Epithelial cell of proximal tubule (primary cell): ENCODE measurements at regions not wholly inside any gene's neighbourhood (a gene's known extent, or its start where the extent isn't known, plus 50 kb on each side); places are given as distances from the start of the nearest gene placed in this dataset.

ENCODE experiments used
- DNase-seq: peaks from one replicate; pipeline ENCODE4 v3.0.0-alpha.2; 2011; ENCODE audit warnings: low read depth
- H3K4me3 ChIP-seq: 2 replicates; pipeline ENCODE4 v1.5.1; 2011; ENCODE audit warnings: low read depth, mild to moderate bottlenecking, low read length
- TF ChIP-seq, protein P1 (sequence below): conservative IDR thresholded peaks from 2 replicates; pipeline ENCODE4 v1.5.1; 2012; ENCODE audit warnings: low read depth, mild to moderate bottlenecking, low read length

DNA sequence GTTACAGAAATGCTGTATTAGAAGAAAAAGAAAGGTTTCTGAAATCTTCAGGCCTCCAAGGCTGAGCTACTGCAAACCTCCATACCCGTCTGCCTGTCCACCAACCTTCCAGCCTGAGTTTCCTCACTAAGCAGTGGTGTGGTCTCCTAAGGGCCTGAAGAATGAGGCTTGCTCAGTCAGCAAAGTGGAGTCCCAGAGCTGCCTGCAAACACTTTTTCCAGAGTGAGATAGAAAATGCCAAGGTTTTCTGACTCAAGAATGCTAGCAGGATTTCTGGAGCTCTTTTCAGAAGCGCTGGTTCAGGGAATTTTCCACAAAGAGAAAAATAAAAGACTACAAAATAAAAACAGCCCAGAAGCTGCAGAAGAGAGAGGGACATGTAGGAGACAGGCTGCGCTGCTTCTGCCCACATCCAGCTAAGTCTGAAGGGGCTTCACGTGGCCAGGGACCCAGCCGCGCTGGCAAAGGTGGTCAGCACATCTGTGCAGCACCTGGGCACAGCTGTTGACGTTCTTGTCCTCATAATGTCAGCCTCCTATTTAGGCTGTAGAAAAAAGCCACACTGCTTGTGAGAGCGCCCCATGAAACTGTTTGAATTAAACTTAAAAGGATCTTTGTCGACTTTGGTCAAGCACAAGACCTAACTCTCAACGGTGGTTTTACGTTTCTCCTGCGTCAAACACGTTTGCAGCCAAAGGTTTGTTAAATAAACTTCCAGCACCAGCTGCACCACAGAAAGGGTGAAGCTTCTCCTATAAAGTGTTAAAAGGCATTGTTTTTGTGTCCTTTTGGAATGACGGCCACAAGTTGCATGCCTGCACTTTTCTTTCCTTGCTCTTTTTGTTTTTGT, 209.0 kb downstream of the THBS2 start:
- TF ChIP-seq, protein P1, sequence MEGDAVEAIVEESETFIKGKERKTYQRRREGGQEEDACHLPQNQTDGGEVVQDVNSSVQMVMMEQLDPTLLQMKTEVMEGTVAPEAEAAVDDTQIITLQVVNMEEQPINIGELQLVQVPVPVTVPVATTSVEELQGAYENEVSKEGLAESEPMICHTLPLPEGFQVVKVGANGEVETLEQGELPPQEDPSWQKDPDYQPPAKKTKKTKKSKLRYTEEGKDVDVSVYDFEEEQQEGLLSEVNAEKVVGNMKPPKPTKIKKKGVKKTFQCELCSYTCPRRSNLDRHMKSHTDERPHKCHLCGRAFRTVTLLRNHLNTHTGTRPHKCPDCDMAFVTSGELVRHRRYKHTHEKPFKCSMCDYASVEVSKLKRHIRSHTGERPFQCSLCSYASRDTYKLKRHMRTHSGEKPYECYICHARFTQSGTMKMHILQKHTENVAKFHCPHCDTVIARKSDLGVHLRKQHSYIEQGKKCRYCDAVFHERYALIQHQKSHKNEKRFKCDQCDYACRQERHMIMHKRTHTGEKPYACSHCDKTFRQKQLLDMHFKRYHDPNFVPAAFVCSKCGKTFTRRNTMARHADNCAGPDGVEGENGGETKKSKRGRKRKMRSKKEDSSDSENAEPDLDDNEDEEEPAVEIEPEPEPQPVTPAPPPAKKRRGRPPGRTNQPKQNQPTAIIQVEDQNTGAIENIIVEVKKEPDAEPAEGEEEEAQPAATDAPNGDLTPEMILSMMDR, result no peak
- no peak overlapping the region for H3K4me3 ChIP-seq
- DNase-seq, result no peak

DNA sequence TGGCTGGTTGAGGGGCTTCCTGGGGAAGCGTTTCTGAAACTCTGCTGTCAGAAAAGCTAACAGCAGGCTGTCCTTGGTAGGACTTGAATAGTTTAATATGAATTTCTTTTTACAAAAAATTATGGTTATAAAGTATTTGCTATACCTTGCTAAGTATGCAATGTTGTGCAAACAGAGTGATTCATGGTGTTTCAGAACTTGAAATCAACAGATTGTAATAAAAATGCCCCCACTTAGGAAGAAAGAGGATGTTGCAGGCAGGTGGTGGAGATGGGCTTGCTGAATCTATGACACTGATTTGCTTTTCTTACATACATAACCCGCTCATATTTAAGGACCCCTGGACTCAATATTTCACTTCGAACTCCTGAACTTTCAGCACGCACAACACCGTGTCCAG, 211.6 kb downstream of the THBS2 start:
- H3K4me3 ChIP-seq, result no peak overlapping the region
- TF ChIP-seq, protein P1, result no peak
- DNase-seq, result no peak

DNA sequence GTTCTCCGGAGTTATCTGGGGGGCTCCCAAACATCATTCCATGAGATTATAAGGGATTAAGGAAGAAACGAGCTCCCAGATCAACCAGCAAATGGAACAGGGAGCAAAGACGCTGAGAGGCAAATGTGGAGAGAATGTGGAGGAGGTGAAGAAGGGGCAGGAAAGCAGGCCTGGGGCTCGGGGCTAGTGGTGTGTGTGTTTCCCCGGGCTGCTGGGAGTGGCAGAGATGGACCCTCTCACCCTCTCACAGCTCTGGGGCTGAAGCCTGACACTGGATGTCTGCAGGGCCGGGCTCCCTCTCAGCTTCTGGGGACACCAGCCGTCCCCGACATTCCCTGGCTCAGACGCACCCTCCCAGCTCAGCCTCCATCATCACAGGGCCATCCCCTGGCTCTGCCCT, 212.6 kb downstream of the THBS2 start:
- H3K4me3 ChIP-seq, result no peak overlapping the region
- TF ChIP-seq, protein P1, result no peak

DNA sequence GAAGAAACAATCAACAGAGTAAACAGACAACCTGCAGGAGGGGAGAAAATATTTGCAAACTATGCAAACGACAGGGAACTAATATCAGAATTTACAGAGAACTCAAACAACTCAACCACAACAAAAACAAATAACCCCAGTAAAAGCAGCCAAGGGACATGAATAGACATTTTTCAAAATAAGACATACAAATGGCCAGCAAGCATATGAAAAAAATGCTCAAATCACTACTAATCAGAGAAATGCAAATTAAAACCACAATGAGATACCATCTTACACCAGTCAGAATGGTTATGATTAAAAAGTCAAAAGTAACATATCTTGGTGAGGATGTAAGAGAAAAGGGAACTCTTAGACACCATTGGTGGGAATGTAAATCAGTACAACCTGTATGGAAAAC, 215.0 kb downstream of the THBS2 start:
- no peak overlapping the region for H3K4me3 ChIP-seq
- TF ChIP-seq, protein P1, result no peak
- DNase-seq, result no peak

More for the DNA sequence above, 212.6 kb downstream of the THBS2 start:
- DNase-seq, result no peak

DNA sequence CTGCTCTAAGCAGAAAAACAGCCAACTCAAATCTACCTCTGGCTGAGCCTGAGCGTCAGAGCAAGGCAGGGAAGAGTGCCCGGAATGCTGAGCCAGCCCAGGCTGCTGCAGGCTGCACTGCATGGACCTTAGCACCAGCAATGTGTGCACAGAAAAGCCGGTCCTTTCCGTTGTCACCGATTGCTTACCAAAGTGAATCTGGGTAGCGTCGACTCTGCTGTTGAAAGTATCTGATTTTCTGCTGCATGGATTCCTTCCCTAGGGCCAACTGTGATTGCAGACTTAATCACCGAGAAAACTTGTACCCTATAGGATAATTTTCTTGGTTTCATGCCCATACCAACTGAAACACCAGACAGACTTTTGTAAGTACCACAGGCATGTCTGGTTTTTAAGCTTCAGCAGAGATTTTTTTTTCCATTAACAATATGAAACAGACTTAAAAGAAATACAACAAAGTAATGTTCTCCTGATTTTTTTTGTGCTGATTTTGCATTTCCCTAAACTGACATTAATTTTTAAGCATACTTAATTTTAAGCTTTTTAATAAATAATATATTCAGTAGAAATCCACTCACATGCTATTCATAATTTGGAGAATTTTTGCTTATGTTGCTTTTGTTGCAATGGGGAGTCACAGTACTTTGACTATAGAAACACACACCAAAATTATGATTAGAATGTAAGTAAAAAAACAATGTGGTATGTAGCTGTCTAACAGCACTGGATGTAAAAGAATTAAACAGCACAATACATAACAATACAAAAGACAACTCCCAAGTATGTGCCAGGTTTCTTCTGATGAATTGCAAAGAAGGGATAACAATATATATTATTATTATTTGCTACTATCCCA, 218.0 kb downstream of the THBS2 start:
- no peak for DNase-seq

DNA sequence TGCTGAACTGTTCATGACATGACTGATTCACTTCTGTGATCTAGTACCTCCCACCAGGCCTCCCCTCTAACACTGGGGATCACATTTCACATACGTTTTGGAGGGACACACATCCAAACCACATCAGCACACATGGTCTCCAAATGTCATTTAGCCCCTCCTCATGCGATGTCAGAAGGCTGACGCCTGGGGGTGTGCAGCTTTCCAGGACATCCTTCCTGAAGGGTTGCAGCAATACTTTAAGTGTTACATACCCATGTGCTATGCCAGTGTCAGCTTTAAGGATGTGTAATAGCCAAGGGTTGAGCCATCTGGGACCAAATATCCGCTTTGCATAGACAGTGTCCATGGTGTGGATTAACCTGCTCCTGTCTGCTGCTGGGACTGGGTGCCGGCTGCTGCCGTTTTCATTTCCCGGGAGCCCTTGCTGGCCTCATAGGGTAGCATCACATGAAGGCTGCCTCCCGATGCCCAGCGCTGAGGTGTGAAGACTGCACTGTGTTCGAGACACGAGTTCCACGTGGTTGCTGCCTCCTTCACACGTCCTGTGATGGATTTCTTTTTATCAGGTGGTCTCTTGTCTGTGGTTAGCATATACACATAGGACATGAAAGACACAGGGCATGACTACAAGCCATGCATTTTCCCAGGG, 219.0 kb downstream of the THBS2 start:
- H3K4me3 ChIP-seq, result no peak overlapping the region
- no peak for DNase-seq
- TF ChIP-seq, protein P1, result no peak

More for the DNA sequence above, 218.0 kb downstream of the THBS2 start:
- TF ChIP-seq, protein P1, result no peak
- no peak overlapping the region for H3K4me3 ChIP-seq
